ENCODE measurements at regions not wholly inside any gene's neighbourhood (a gene's known extent, or its start where the extent isn't known, plus 50 kb on each side); places are given as distances from the start of the nearest gene placed in this dataset.

DNA sequence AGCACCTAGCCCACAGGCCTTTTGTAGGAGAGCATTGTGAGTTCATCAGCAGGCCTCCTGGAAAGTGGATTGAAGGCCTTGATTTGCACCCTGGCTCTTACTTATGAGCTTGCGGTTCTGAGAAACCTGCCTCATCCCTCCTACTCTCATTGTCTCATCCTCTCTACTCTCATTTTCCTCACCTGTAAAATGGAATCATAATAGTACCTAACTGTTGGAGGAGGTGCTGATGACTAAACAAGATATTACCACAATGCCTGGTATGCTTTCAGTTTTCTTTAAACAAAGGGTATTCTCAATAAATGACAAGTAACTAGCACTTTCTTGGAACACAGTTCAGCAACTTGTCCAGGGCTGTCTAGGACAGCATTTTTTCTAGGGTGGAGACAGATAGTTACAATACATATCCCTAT lies 243.1 kb upstream of the MAF start:
- H3K27me3 Mint-ChIP-seq (ENCODE audit: low read depth), result peaks cover 9% of the 10 kb centered on the region
- no peak for DNase-seq (ENCODE audit: low spot score)
- TF ChIP-seq, protein P1, sequence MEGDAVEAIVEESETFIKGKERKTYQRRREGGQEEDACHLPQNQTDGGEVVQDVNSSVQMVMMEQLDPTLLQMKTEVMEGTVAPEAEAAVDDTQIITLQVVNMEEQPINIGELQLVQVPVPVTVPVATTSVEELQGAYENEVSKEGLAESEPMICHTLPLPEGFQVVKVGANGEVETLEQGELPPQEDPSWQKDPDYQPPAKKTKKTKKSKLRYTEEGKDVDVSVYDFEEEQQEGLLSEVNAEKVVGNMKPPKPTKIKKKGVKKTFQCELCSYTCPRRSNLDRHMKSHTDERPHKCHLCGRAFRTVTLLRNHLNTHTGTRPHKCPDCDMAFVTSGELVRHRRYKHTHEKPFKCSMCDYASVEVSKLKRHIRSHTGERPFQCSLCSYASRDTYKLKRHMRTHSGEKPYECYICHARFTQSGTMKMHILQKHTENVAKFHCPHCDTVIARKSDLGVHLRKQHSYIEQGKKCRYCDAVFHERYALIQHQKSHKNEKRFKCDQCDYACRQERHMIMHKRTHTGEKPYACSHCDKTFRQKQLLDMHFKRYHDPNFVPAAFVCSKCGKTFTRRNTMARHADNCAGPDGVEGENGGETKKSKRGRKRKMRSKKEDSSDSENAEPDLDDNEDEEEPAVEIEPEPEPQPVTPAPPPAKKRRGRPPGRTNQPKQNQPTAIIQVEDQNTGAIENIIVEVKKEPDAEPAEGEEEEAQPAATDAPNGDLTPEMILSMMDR (IDR thresholded peaks at IDR 0.05), result no peak
- H3K36me3 Mint-ChIP-seq (ENCODE audit: low read depth), result no peaks in the 10 kb centered on the region
- no peak overlapping the region for H3K4me3 Mint-ChIP-seq (ENCODE audit: unreplicated experiment)
- no peaks in the 10 kb centered on the region for H3K4me1 Mint-ChIP-seq (ENCODE audit: low read depth)
- peaks cover 4% of the 10 kb centered on the region for H3K9me3 Mint-ChIP-seq (ENCODE audit: low read depth)
- H3K27ac Mint-ChIP-seq (ENCODE audit: unreplicated experiment), result no peak overlapping the region

DNA sequence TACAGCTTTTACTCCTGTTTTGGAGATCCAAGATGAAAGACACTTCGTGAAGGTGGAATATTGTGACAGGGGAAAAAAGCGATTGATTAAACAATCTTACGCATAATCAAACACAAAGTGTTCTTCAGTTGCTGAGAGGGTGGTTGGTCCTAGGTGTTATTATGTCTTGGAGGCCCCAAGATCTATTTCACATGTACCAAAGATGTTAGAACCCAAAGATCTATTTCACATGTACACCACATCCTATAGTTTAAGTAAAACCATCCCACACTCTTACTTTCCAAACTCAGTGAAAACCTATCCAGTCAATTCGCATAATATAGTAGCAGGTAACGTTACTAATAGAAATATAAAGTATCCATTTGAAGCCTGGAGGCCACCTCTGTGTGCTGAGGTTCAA lies 242.6 kb upstream of the MAF start:
- Mint-ChIP-seq H3K9me3 (ENCODE audit: low read depth) (peaks cover 4% of the 10 kb centered on the region), H3K4me1 (ENCODE audit: low read depth) (no peaks in the 10 kb centered on the region), H3K4me3 (ENCODE audit: unreplicated experiment) (no peak overlapping the region), H3K27ac (ENCODE audit: unreplicated experiment) (no peak overlapping the region), H3K36me3 (ENCODE audit: low read depth) (no peaks in the 10 kb centered on the region), H3K27me3 (ENCODE audit: low read depth) (peaks cover 9% of the 10 kb centered on the region)
- no peak for DNase-seq (ENCODE audit: low spot score)
- TF ChIP-seq, protein P1 (IDR thresholded peaks at IDR 0.05), result no peak

DNA sequence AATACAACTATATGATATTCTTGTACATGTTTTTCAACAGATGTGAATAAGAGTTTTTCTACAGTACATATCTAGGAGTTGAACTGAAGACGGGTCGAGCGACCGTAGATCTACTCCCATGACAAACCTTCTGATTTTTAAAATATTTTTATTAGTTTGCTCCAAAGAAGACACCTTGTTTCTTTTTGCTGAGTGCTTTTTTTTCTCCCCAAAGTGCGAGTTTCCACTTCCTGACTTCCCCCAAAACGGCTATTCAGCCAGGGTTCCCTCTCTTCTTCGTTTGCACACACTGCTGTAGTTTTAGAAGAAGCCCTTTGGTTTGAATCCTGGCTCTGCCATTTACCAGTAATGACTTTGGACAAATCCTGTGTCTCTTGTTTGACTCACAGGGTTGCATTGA lies 241.7 kb upstream of the MAF start:
- H3K36me3 Mint-ChIP-seq (ENCODE audit: low read depth), result no peaks in the 10 kb centered on the region
- no peaks in the 10 kb centered on the region for H3K4me1 Mint-ChIP-seq (ENCODE audit: low read depth)
- no peak overlapping the region for H3K4me3 Mint-ChIP-seq (ENCODE audit: unreplicated experiment)
- H3K9me3 Mint-ChIP-seq (ENCODE audit: low read depth), result peaks cover 4% of the 10 kb centered on the region
- peaks cover 9% of the 10 kb centered on the region for H3K27me3 Mint-ChIP-seq (ENCODE audit: low read depth)
- TF ChIP-seq, protein P1 (IDR thresholded peaks at IDR 0.05), result no peak
- no peak overlapping the region for H3K27ac Mint-ChIP-seq (ENCODE audit: unreplicated experiment)
- DNase-seq (ENCODE audit: low spot score), result no peak

DNA sequence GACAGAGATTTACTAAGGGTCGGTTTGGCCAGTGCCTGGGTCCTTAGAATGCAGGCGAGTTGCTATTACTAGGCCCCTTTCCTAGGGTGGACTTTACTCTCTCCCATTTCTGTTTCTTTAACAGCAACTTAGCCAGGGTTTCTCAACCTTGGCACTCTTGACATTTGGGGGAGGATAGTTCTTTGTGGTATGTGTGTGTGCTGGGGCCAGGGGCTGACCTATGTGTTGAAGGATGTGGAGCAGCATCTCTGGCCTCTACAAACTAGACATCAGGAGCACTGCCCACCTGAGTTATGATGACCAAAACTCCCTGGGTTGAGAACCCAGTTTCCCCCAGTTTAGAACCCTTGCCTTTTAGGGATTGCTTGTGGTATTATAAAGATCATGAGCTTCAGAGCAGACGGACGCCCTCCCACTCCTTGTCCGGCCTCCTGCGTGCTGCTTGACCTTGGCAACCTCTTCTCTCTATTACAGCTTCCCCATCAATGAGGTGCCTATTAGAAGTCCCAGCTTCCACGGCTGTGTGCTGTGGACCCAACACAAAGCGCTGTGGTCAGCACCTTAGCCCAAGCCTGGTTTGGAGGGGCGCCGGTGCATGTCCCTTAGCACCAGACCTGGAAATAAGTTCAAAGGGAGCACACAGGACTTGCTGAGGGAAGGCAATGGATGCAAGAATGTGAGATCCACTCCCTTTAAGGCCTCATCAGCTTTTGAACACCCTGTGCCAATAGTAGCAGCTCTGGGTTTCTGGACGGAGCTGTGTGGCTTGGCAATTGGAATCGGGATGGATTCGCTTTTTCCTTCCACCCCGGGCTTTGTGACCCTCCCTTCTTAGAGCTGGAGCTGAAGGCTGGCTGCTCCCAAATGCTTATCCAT lies 239.2 kb upstream of the MAF start:
- Mint-ChIP-seq H3K27ac (ENCODE audit: unreplicated experiment) (no peak overlapping the region), H3K4me1 (ENCODE audit: low read depth) (no peaks in the 10 kb centered on the region), H3K27me3 (ENCODE audit: low read depth) (peaks cover 9% of the 10 kb centered on the region), H3K4me3 (ENCODE audit: unreplicated experiment) (no peak overlapping the region), H3K9me3 (ENCODE audit: low read depth) (peaks cover 4% of the 10 kb centered on the region), H3K36me3 (ENCODE audit: low read depth) (no peaks in the 10 kb centered on the region)
- DNase-seq (ENCODE audit: low spot score), result no peak
- TF ChIP-seq, protein P1 (IDR thresholded peaks at IDR 0.05), result no peak

DNA sequence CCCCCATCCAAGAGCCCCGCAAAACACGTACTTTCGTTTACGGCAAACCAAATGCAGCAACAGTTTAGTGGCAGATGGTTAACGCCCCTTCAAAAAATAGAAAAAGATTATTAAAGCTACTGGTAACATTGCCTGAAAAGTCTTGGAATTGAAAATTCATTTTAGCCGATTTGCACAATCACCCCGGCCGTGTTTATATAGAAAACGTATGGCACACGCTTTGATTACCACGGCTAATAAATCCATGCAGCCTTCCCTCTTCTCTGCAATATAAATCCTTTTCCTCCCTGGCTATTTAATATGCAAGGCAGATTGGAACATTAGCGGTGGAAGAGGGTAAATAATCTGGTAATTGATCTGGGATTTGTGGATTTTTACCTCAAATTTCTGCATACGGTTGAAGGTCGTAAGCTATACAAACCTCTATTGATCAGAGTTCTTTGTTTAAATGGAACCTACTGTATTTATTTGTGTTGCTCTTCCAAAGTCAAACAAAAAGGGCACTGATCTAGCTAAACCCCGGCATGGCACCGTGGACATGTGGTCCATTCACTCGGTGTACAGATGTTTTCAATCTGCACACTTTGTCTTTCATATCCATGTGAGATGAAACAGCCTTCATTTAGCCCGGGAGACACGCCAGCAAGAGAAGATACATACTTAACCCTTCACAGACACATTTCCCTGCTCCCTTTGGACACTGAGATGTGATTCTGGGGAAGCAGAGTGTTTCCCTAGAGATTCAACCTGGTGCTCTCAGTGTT lies 238.1 kb upstream of the MAF start:
- TF ChIP-seq, protein P1 (IDR thresholded peaks at IDR 0.05), result no peak
- Mint-ChIP-seq H3K27me3 (ENCODE audit: low read depth) (peaks cover 9% of the 10 kb centered on the region), H3K36me3 (ENCODE audit: low read depth) (no peaks in the 10 kb centered on the region), H3K4me1 (ENCODE audit: low read depth) (no peaks in the 10 kb centered on the region), H3K9me3 (ENCODE audit: low read depth) (peaks cover 4% of the 10 kb centered on the region), H3K27ac (ENCODE audit: unreplicated experiment) (no peak overlapping the region), H3K4me3 (ENCODE audit: unreplicated experiment) (no peak overlapping the region)
- no peak for DNase-seq (ENCODE audit: low spot score)
